OCI-LY3 (cell line): ENCODE measurements at regions not wholly inside any gene's neighbourhood (a gene's known extent, or its start where the extent isn't known, plus 50 kb on each side); places are given as distances from the start of the nearest gene placed in this dataset.

ENCODE experiments used
- EZH2phosphoT487 ChIP-seq: fragments of 200-600 bp; shearing (Covaris generic); IDR thresholded peaks from 2 replicates; pipeline ENCODE4 v1.6.1; 2018; ENCODE audit warnings: antibody characterized with exemption, mixed run types, low read depth
- TF ChIP-seq, protein P1 (sequence below): fragments of 200-600, 300-600 bp; sonication (generic); IDR thresholded peaks from 2 replicates; pipeline ENCODE4 v1.5.1; 2014; ENCODE audit warnings: antibody characterized with exemption, low read length, low read depth

- no peak for TF ChIP-seq EZH2phosphoT487
- TF ChIP-seq, protein P1, sequence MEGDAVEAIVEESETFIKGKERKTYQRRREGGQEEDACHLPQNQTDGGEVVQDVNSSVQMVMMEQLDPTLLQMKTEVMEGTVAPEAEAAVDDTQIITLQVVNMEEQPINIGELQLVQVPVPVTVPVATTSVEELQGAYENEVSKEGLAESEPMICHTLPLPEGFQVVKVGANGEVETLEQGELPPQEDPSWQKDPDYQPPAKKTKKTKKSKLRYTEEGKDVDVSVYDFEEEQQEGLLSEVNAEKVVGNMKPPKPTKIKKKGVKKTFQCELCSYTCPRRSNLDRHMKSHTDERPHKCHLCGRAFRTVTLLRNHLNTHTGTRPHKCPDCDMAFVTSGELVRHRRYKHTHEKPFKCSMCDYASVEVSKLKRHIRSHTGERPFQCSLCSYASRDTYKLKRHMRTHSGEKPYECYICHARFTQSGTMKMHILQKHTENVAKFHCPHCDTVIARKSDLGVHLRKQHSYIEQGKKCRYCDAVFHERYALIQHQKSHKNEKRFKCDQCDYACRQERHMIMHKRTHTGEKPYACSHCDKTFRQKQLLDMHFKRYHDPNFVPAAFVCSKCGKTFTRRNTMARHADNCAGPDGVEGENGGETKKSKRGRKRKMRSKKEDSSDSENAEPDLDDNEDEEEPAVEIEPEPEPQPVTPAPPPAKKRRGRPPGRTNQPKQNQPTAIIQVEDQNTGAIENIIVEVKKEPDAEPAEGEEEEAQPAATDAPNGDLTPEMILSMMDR, result no peak
These were observed 302.9 kb downstream of the CMPK2 start for GRCh38 chr2:6562771-6563170.
